Right ventricle myocardium inferior (tissue), 1 donor: ENCODE measurements at regions not wholly inside any gene's neighbourhood (a gene's known extent, or its start where the extent isn't known, plus 50 kb on each side); places are given as distances from the start of the nearest gene placed in this dataset.
"Not testable (repeated sequence)": the region's sequence is repeated elsewhere in the genome, so short reads cannot be mapped to it uniquely, and the experiment has no call there.

Experiments
- ATAC-seq: fragments of 200-7000 bp; cut with Tn5 transposase; one replicate; pipeline ENCODE4 v1.9.1; 2020; ENCODE audit warnings: mild to moderate bottlenecking, moderate library complexity
- DNase-seq: peaks from one replicate; pipeline ENCODE4 v3.0.0; 2021; ENCODE audit errors: missing footprints
- intact Hi-C: fragments of 100-400 bp; cut with DNase I; formaldehyde crosslinking; loops from one replicate; pipeline ENCODE4 v1.11.0; 2022
- donor health status: DM: no; HTN: yes; CAD: no; lungs with severe emphysema.

GRCh38 chr9:85185486-85186217, 516.1 kb downstream of the NTRK2 start:
- DNase-seq (no peak), ATAC-seq (no peak)
- intact Hi-C loops: no loop called here

- DNase-seq: no peak
- intact Hi-C loops: no loop called here
- no peak for ATAC-seq
Observed at GRCh38 chr9:85182383-85182782, 512.9 kb downstream of the NTRK2 start.

GRCh38 chr9:85178474-85178873, 508.9 kb downstream of the NTRK2 start:
- intact Hi-C loops: no loop called here
- DNase-seq (no peak), ATAC-seq (no peak)

GRCh38 chr9:85173967-85174366, 504.4 kb downstream of the NTRK2 start:
- intact Hi-C loops: no loop called here
- no peak for DNase-seq
- ATAC-seq: no peak

- intact Hi-C loops: no loop called here
- DNase-seq: no peak
- ATAC-seq: peak; percentile 67
Observed at GRCh38 chr9:85172001-85172978, 502.8 kb downstream of the NTRK2 start.

GRCh38 chr9:85171163-85171562, 501.6 kb downstream of the NTRK2 start:
- ATAC-seq: no peak
- intact Hi-C loops: no loop called here

GRCh38 chr9:85168412-85168811, 498.9 kb downstream of the NTRK2 start:
- intact Hi-C loops: no loop called here
- ATAC-seq (no peak), DNase-seq (no peak)

More at GRCh38 chr9:85171163-85171562, 501.6 kb downstream of the NTRK2 start:
- DNase-seq: no peak

GRCh38 chr9:85167146-85167545, 497.6 kb downstream of the NTRK2 start:
- DNase-seq (no peak), ATAC-seq (no peak)
- intact Hi-C loops: no loop called here

GRCh38 chr9:85163825-85164224, 494.3 kb downstream of the NTRK2 start:
- ATAC-seq: no peak
- DNase-seq: no peak
- intact Hi-C loops: no loop called here

- intact Hi-C loops: no loop called here
- ATAC-seq (no peak), DNase-seq (no peak)
Observed at GRCh38 chr9:85163415-85163814, 493.9 kb downstream of the NTRK2 start.

GRCh38 chr9:85162822-85163221, 493.3 kb downstream of the NTRK2 start:
- intact Hi-C loops: no loop called here
- no peak for DNase-seq
- no peak for ATAC-seq

- DNase-seq, intact Hi-C loops, ATAC-seq: not testable (repeated sequence)
Observed at GRCh38 chr9:85160944-85161343, 491.4 kb downstream of the NTRK2 start.

GRCh38 chr9:85158512-85158911, 489.0 kb downstream of the NTRK2 start:
- ATAC-seq: no peak

GRCh38 chr9:85157772-85158171, 488.2 kb downstream of the NTRK2 start:
- no peak for DNase-seq
- no peak for ATAC-seq
- intact Hi-C loops: no loop called here

More at GRCh38 chr9:85158512-85158911, 489.0 kb downstream of the NTRK2 start:
- intact Hi-C loops: no loop called here
- no peak for DNase-seq

GRCh38 chr9:85156652-85157051, 487.1 kb downstream of the NTRK2 start:
- intact Hi-C loops: no loop called here
- DNase-seq (no peak), ATAC-seq (no peak)

GRCh38 chr9:85155352-85155751, 485.8 kb downstream of the NTRK2 start:
- DNase-seq: no peak
- no peak for ATAC-seq
- intact Hi-C loops: no loop called here

- ATAC-seq (no peak), DNase-seq (no peak)
- intact Hi-C loops: no loop called here
Observed at GRCh38 chr9:85151741-85152140, 482.2 kb downstream of the NTRK2 start.

GRCh38 chr9:85151162-85151561, 481.6 kb downstream of the NTRK2 start:
- ATAC-seq (no peak), DNase-seq (no peak)
- intact Hi-C loops: no loop called here

GRCh38 chr9:85147046-85147640, 477.6 kb downstream of the NTRK2 start:
- no peak for DNase-seq
- ATAC-seq: no peak
- intact Hi-C loops: no loop called here
